Stimulated activated naive CD8-positive, alpha-beta T cell treated with anti-CD3 and anti-CD28 coated beads, Interleukin-15, amount 100 ng/mL, for 72 hours (primary cell): ENCODE measurements at regions not wholly inside any gene's neighbourhood (a gene's known extent, or its start where the extent isn't known, plus 50 kb on each side); places are given as distances from the start of the nearest gene placed in this dataset.
"Not testable (repeated sequence)": the region's sequence is repeated elsewhere in the genome, so short reads cannot be mapped to it uniquely, and the experiment has no call there.

Source experiments
- ATAC-seq: fragments of 150-1000 bp; cut with Tn5 transposase; 2 replicates; pipeline ENCODE4 v1.10.0; 2021; ENCODE audit warnings: mild to moderate bottlenecking, moderate library complexity
- DNase-seq, 2 donors: peaks; one replicate each; pipeline ENCODE4 v3.0.0; 2021 to 2022
- H3K27ac Mint-ChIP-seq, 2 donors: one replicate each; pipeline ENCODE4 v1.8.0; 2022; ENCODE audit warnings: mild to moderate bottlenecking in 2 of 2, mixed read lengths in 2 of 2, moderate library complexity in 2 of 2
- H3K27me3 Mint-ChIP-seq: one replicate; pipeline ENCODE4 v1.8.0; 2022; ENCODE audit warnings: mixed read lengths
- H3K4me1 Mint-ChIP-seq: one replicate; pipeline ENCODE4 v1.8.0; 2022; ENCODE audit warnings: mild to moderate bottlenecking, mixed read lengths
- H3K4me3 Mint-ChIP-seq, 2 donors: one replicate each; pipeline ENCODE4 v1.8.0; 2022; ENCODE audit warnings: mild to moderate bottlenecking in 2 of 2, mixed read lengths in 2 of 2, moderate library complexity in 1 of 2
- H3K9me3 Mint-ChIP-seq, 2 donors: one replicate each; pipeline ENCODE4 v1.8.0; 2022; ENCODE audit warnings: mixed read lengths in 2 of 2

DNA sequence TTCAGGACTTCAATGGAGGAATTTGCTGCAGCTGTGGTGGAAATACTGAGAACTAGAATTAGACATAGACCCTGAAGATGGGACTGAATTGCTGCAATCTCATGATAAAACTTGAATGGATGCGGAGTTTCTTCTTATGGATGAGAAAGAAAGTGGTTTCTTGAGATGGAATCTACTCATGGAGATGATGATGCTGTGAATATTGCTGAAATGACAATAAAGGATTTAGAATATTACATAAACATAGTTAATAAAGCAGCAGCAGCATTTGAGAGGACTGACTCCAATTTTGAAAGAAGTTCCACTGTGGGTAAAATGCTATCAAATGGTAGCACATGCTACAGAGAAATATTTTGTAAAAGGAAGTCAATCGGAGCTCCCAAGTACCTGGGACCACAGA is 264.6 kb downstream of the UBE3D start:
- Mint-ChIP-seq H3K27ac (no peak overlapping the region), H3K4me3 (no peak overlapping the region), H3K4me1 (no peaks in the 10 kb centered on the region), H3K27me3 (no peaks in the 10 kb centered on the region), H3K9me3 (peaks cover 14 to 17% of the 10 kb centered on the region in 2 donors)
- DNase-seq (no peak), ATAC-seq (no peak)

DNA sequence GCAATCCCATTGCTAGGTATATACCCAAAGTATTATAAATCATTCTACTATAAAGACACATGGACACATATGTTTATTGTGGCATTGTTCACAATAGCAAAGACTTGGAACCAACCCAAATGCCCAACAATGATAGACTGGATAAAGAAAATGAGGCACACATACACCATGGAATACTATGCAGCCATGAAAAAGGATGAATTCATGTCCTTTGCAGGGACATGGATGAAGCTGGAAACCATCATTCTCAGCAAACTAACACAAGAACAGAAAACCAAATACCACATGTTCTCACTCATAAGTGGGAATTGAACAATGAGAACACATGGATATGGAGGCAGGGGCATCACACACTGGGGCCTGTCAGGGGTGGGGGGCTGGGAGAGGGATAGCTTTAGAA is 249.4 kb downstream of the UBE3D start:
- H3K27me3 Mint-ChIP-seq, DNase-seq, H3K4me1 Mint-ChIP-seq, H3K4me3 Mint-ChIP-seq, ATAC-seq, H3K27ac Mint-ChIP-seq, H3K9me3 Mint-ChIP-seq: not testable (repeated sequence)

DNA sequence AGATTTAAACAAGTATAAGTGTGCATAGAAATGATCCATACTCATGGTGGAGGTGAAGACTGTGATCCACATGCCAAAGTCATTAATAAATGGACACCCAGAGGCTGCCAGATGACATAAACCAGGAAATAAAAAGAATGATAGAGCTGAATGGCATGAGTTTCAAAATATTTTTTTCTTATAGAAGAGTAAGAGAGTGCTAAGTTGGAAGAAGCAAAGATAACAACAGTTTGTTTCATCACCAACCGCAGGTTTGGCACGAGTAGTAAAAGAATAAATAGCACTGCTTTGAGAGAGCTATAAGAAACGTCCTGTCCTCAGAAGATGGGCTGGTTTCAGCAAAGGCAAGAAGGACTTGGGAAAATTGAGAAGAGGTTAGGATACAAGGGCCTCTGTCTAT is 246.9 kb downstream of the UBE3D start:
- no peak overlapping the region for H3K27ac Mint-ChIP-seq
- no peak overlapping the region for H3K4me3 Mint-ChIP-seq
- DNase-seq = no peak
- H3K4me1 Mint-ChIP-seq = no peaks in the 10 kb centered on the region
- no peaks in the 10 kb centered on the region for H3K9me3 Mint-ChIP-seq
- no peaks in the 10 kb centered on the region for H3K27me3 Mint-ChIP-seq
- no peak for ATAC-seq

DNA sequence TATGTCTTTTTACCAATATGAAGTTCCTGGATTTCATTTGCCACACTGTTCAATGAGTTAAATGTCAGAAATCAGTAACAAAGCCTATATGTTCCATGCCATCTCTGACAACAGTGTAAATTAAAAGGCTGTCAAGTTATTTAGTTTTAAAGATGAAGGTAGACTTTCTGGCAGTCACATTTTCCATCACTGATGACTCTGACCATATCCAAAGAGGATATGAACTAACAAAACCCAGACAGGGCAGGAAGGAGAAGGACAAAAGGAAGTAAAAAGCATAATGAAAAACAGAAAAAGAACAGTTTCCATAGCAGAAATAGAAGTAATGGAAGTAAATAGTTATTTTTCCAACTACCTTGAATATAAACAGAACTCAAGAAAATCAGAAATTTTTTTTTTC is 242.3 kb downstream of the UBE3D start:
- no peak for ATAC-seq
- Mint-ChIP-seq H3K4me1 (no peaks in the 10 kb centered on the region), H3K4me3 (no peak overlapping the region), H3K27ac (no peak overlapping the region), H3K27me3 (no peaks in the 10 kb centered on the region), H3K9me3 (no peaks in the 10 kb centered on the region)
- DNase-seq = no peak

DNA sequence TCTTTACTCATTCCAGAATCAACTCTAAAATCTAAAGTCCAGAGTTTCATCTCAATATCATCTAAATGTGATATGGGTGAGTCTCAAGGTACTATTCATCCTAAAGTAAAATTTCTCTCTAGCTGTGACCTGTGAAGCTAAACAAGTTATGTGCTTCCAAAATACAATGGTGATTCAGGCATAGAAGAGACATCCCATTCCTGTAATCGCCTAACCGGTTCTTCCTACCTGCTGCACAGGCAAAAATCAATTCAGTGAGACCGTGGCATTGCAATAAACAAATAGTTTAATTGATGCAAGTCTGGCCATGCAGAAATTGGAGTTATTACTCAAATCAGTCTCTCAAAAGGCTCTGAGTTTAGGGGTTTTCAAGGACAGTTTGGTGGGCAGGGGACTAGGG is 232.8 kb downstream of the UBE3D start:
- Mint-ChIP-seq H3K27me3 (no peaks in the 10 kb centered on the region), H3K4me1 (no peaks in the 10 kb centered on the region), H3K4me3 (no peak overlapping the region), H3K27ac (no peak overlapping the region), H3K9me3 (peaks cover 0 to 7% of the 10 kb centered on the region in 2 donors)
- DNase-seq (no peak), ATAC-seq (no peak)

DNA sequence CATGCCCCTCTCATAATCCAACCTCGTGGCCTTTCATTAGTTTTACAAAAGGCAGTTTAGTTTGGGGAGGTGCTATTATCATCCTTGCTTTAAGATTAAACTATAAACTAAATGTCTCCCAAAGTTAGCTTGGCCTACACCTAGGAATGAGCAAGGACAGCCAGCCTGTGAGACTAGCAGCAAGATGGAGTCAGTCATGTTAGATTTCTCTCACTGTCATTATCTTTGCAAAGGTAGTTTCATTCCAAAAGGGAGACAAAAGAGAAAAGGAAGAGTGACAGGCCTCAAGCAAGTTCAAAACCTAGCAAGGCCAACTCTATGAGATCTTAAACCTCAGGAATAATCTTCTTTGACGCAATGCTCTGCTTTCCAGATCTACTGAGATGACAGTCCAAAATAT is 232.2 kb downstream of the UBE3D start:
- DNase-seq (no peak), ATAC-seq (no peak)
- no peaks in the 10 kb centered on the region for H3K27me3 Mint-ChIP-seq
- H3K27ac Mint-ChIP-seq = no peak overlapping the region
- peaks cover 0 to 7% of the 10 kb centered on the region in 2 donors for H3K9me3 Mint-ChIP-seq
- no peaks in the 10 kb centered on the region for H3K4me1 Mint-ChIP-seq
- no peak overlapping the region for H3K4me3 Mint-ChIP-seq

DNA sequence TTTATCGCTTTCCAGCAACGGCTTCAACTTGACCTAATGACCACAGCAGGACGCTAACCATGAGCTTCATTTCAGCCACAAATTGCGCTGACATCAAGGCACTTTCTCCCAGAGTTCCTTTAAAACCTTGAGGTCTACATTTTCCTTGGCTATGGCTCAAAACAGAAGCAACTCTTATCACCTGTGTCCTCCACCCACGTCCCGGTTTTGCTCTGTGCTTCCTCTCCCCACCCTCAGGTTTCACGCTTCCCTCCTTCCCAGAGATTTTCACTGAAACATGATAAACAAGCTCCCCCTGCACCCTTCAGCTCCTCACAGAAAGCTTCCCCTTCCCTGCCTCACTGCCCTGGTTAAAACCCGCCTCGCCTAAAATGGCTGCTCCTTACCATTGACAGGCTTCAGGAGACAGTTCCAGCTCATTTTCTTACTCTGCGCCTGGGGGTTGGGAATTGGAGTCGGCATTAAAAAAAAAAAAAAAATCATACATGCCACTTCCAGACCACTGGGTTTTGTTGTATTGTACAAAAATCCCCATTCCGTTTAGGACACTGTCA is 229.5 kb downstream of the UBE3D start:
- DNase-seq (no peak), ATAC-seq (no peak)
- Mint-ChIP-seq H3K27ac (no peak overlapping the region), H3K4me1 (no peaks in the 10 kb centered on the region), H3K9me3 (peaks cover 0 to 7% of the 10 kb centered on the region in 2 donors), H3K4me3 (no peak overlapping the region), H3K27me3 (no peaks in the 10 kb centered on the region)

DNA sequence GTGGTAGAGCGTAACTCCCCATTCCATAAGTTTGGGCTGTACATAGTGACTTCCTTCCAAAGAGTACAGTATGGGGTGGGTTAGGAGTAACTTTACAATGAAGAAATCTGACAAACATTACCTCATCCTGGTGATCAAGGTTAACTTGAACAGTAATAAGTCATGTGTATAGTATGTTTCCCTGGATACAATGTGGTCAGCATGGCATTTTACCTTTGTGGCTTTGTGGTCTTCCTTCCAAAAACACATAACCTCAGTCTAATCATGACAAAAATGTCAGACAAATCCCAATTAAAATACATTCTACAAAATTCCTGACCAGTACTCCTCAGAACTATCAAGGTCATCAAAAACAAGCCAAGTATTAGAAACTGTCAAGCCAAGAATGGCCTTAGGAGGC is 225.1 kb downstream of the UBE3D start:
- Mint-ChIP-seq H3K27ac (no peak overlapping the region), H3K9me3 (peaks cover 0 to 7% of the 10 kb centered on the region in 2 donors)
- ATAC-seq = no peak

DNA sequence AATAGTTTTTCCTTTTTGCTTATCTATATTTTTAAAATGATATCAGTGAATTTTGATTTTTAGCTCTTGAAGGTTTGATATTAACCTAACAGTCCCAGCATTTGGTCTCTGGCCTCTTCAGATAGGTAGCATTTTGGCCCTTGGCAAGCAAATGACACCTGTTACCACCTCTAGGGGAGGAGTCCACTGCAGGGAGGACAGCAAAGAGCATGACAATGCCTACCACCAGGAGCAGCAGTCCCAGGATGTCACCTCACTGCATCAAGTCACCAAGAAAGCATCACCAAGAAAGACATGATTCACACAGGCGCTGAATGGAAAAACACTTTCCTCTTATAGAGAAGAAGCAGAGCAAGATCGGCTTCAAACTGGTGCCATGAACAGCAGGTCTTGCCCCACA is 224.3 kb downstream of the UBE3D start:
- no peak overlapping the region for H3K4me3 Mint-ChIP-seq
- no peak for DNase-seq
- peaks cover 2% of the 10 kb centered on the region for H3K27me3 Mint-ChIP-seq
- H3K9me3 Mint-ChIP-seq = peaks cover 0 to 7% of the 10 kb centered on the region in 2 donors
- no peak overlapping the region for H3K27ac Mint-ChIP-seq
- no peak for ATAC-seq
- no peaks in the 10 kb centered on the region for H3K4me1 Mint-ChIP-seq

More for the DNA sequence above, 225.1 kb downstream of the UBE3D start:
- no peak overlapping the region for H3K4me3 Mint-ChIP-seq
- H3K27me3 Mint-ChIP-seq = no peaks in the 10 kb centered on the region
- no peak for DNase-seq
- no peaks in the 10 kb centered on the region for H3K4me1 Mint-ChIP-seq
